Ishikawa (cell line): ENCODE measurements at regions not wholly inside any gene's neighbourhood (a gene's known extent, or its start where the extent isn't known, plus 50 kb on each side); places are given as distances from the start of the nearest gene placed in this dataset.

Experiments
- CEBPB ChIP-seq: IDR thresholded peaks from 2 replicates; pipeline ENCODE4 v1.6.1; 2012
- CREB1 ChIP-seq: IDR thresholded peaks from 2 replicates; pipeline ENCODE4 v1.6.1; 2012; ENCODE audit warnings: low read depth
- EGR1 ChIP-seq: IDR thresholded peaks from 2 replicates; pipeline ENCODE4 v1.6.1; 2012
- EP300 ChIP-seq: IDR thresholded peaks from 2 replicates; pipeline ENCODE4 v1.6.1; 2012; ENCODE audit warnings: borderline replicate concordance
- FOXM1 ChIP-seq: IDR thresholded peaks from 2 replicates; pipeline ENCODE4 v1.6.1; 2012; ENCODE audit warnings: low read depth, borderline replicate concordance
- MAX ChIP-seq: IDR thresholded peaks from 2 replicates; pipeline ENCODE4 v1.6.1; 2012
- NFIC ChIP-seq: IDR thresholded peaks from 2 replicates; pipeline ENCODE4 v1.6.1; 2012
- RAD21 ChIP-seq: IDR thresholded peaks from 2 replicates; pipeline ENCODE4 v1.6.1; 2012; ENCODE audit warnings: low read depth
- REST ChIP-seq: IDR thresholded peaks from 2 replicates; pipeline ENCODE4 v1.6.1; 2012; ENCODE audit warnings: low read depth, mild to moderate bottlenecking
- TAF1 ChIP-seq: IDR thresholded peaks from 2 replicates; pipeline ENCODE4 v1.6.1; 2012; ENCODE audit warnings: low read depth, mild to moderate bottlenecking
- TCF12 ChIP-seq: IDR thresholded peaks from 2 replicates; pipeline ENCODE4 v1.6.1; 2012; ENCODE audit warnings: low read depth
- TEAD4 ChIP-seq: IDR thresholded peaks from 2 replicates; pipeline ENCODE4 v1.6.1; 2012
- USF1 ChIP-seq: IDR thresholded peaks from 2 replicates; pipeline ENCODE4 v1.6.1; 2012
- YY1 ChIP-seq: IDR thresholded peaks from 2 replicates; pipeline ENCODE4 v1.6.1; 2012; ENCODE audit warnings: low read depth
- ZBTB7A ChIP-seq: IDR thresholded peaks from 2 replicates; pipeline ENCODE4 v1.6.1; 2012; ENCODE audit warnings: low read depth

GRCh38 chr6:105941621-105942412 is 144.3 kb upstream of the PRDM1 start:
- TF ChIP-seq REST, result no peak
- TF ChIP-seq TCF12, result no peak
- no peak for TF ChIP-seq EGR1
- TF ChIP-seq USF1, result no peak
- TF ChIP-seq ZBTB7A, result no peak
- TF ChIP-seq TAF1, result no peak
- TF ChIP-seq CREB1, result no peak
- no peak for TF ChIP-seq EP300
- no peak for TF ChIP-seq MAX
- no peak for TF ChIP-seq NFIC
- no peak for TF ChIP-seq YY1
- TF ChIP-seq FOXM1, result no peak
- TF ChIP-seq TEAD4, result no peak
- no peak for TF ChIP-seq RAD21
- TF ChIP-seq CEBPB, result no peak

- TF ChIP-seq REST (no peak), ZBTB7A (no peak), TCF12 (no peak), CEBPB (no peak), MAX (no peak), TEAD4 (no peak), YY1 (no peak), NFIC (no peak), CREB1 (no peak), EP300 (no peak), USF1 (no peak), EGR1 (no peak), RAD21 (no peak), TAF1 (no peak), FOXM1 (no peak)
Observed at GRCh38 chr6:105940990-105941389, 145.1 kb upstream of the PRDM1 start.

GRCh38 chr6:105936972-105937371 is 149.2 kb upstream of the PRDM1 start:
- TF ChIP-seq CEBPB, result no peak
- no peak for TF ChIP-seq TAF1
- TF ChIP-seq TEAD4, result no peak

- no peak for TF ChIP-seq TEAD4
- no peak for TF ChIP-seq NFIC
- TF ChIP-seq EGR1, result no peak
- no peak for TF ChIP-seq CEBPB
- TF ChIP-seq TAF1, result no peak
- TF ChIP-seq EP300, result no peak
- TF ChIP-seq REST, result no peak
- TF ChIP-seq USF1, result no peak
- TF ChIP-seq TCF12, result no peak
- no peak for TF ChIP-seq FOXM1
- no peak for TF ChIP-seq YY1
- no peak for TF ChIP-seq RAD21
- no peak for TF ChIP-seq ZBTB7A
- TF ChIP-seq MAX, result no peak
- TF ChIP-seq CREB1, result no peak
Observed at GRCh38 chr6:105935416-105935815, 150.7 kb upstream of the PRDM1 start.
